Activated naive CD8-positive, alpha-beta T cell treated with anti-CD3 and anti-CD28 coated beads, Interleukin-2, amount 50 U/mL, for 24 hours (primary cell): ENCODE measurements at regions not wholly inside any gene's neighbourhood (a gene's known extent, or its start where the extent isn't known, plus 50 kb on each side); places are given as distances from the start of the nearest gene placed in this dataset.

Experiments used
- ATAC-seq: fragments of 150-1000 bp; cut with Tn5 transposase; one replicate; pipeline ENCODE4 v1.10.0; 2021
- DNase-seq: peaks from one replicate; pipeline ENCODE4 v3.0.0; 2021
- H3K27ac Mint-ChIP-seq: one replicate; pipeline ENCODE4 v1.8.0; 2021; ENCODE audit warnings: mild to moderate bottlenecking, mixed read lengths
- H3K27me3 Mint-ChIP-seq: one replicate; pipeline ENCODE4 v1.8.0; 2021; ENCODE audit warnings: mixed read lengths
- H3K36me3 Mint-ChIP-seq: one replicate; pipeline ENCODE4 v1.8.0; 2021; ENCODE audit warnings: low read depth, mixed read lengths
- H3K4me1 Mint-ChIP-seq: one replicate; pipeline ENCODE4 v1.8.0; 2021; ENCODE audit warnings: mixed read lengths
- H3K4me3 Mint-ChIP-seq: one replicate; pipeline ENCODE4 v1.8.0; 2021; ENCODE audit warnings: mild to moderate bottlenecking, moderate library complexity, mixed read lengths
- H3K9me3 Mint-ChIP-seq: one replicate; pipeline ENCODE4 v1.8.0; 2021; ENCODE audit warnings: mixed read lengths

- no peak for DNase-seq
These were observed 221.5 kb upstream of the NUDT4 start for GRCh38 chr12:93156086-93156716.

GRCh38 chr12:93157279-93157678, 220.4 kb upstream of the NUDT4 start:
- Mint-ChIP-seq H3K4me1 (peaks cover 3% of the 10 kb centered on the region), H3K36me3 (no peaks in the 10 kb centered on the region), H3K4me3 (no peak overlapping the region), H3K9me3 (peaks cover 20% of the 10 kb centered on the region), H3K27ac (no peak overlapping the region), H3K27me3 (peaks cover 8% of the 10 kb centered on the region)
- DNase-seq (no peak), ATAC-seq (no peak)

More at GRCh38 chr12:93156086-93156716, 221.5 kb upstream of the NUDT4 start:
- H3K4me3 Mint-ChIP-seq: no peak overlapping the region
- peaks cover 20% of the 10 kb centered on the region for H3K9me3 Mint-ChIP-seq
- peaks cover 7% of the 10 kb centered on the region for H3K27me3 Mint-ChIP-seq
- ATAC-seq: no peak
- no peak overlapping the region for H3K27ac Mint-ChIP-seq
- no peaks in the 10 kb centered on the region for H3K36me3 Mint-ChIP-seq
- H3K4me1 Mint-ChIP-seq: peaks cover 3% of the 10 kb centered on the region

GRCh38 chr12:93158065-93158843, 219.5 kb upstream of the NUDT4 start:
- no peak overlapping the region for H3K27ac Mint-ChIP-seq
- peaks cover 10% of the 10 kb centered on the region for H3K27me3 Mint-ChIP-seq
- DNase-seq (no peak), ATAC-seq (no peak)
- peaks cover 16% of the 10 kb centered on the region for H3K9me3 Mint-ChIP-seq
- peaks cover 5% of the 10 kb centered on the region for H3K4me1 Mint-ChIP-seq
- H3K4me3 Mint-ChIP-seq: no peak overlapping the region
- H3K36me3 Mint-ChIP-seq: no peaks in the 10 kb centered on the region

GRCh38 chr12:93163260-93164036, 214.3 kb upstream of the NUDT4 start:
- Mint-ChIP-seq H3K27ac (no peak overlapping the region), H3K36me3 (no peaks in the 10 kb centered on the region), H3K4me3 (no peak overlapping the region), H3K27me3 (peaks cover 9% of the 10 kb centered on the region), H3K4me1 (peaks cover 29% of the 10 kb centered on the region), H3K9me3 (peaks cover 5% of the 10 kb centered on the region)
- ATAC-seq: no peak
- DNase-seq: no peak

- H3K9me3 Mint-ChIP-seq: no peaks in the 10 kb centered on the region
- no peak overlapping the region for H3K4me3 Mint-ChIP-seq
- H3K27me3 Mint-ChIP-seq: peaks cover 9% of the 10 kb centered on the region
- peaks cover 29% of the 10 kb centered on the region for H3K4me1 Mint-ChIP-seq
- no peak overlapping the region for H3K27ac Mint-ChIP-seq
- ATAC-seq (no peak), DNase-seq (no peak)
- no peaks in the 10 kb centered on the region for H3K36me3 Mint-ChIP-seq
These were observed 213.4 kb upstream of the NUDT4 start for GRCh38 chr12:93164103-93164880.

- Mint-ChIP-seq H3K4me3 (no peak overlapping the region), H3K27me3 (peaks cover 9% of the 10 kb centered on the region), H3K27ac (no peak overlapping the region), H3K36me3 (no peaks in the 10 kb centered on the region), H3K4me1 (peaks cover 29% of the 10 kb centered on the region), H3K9me3 (no peaks in the 10 kb centered on the region)
- ATAC-seq (no peak), DNase-seq (no peak)
These were observed 212.3 kb upstream of the NUDT4 start for GRCh38 chr12:93165384-93165932.

- H3K27me3 Mint-ChIP-seq: peaks cover 7% of the 10 kb centered on the region
- DNase-seq (no peak), ATAC-seq (no peak)
- no peaks in the 10 kb centered on the region for H3K9me3 Mint-ChIP-seq
- H3K27ac Mint-ChIP-seq: peak overlapping the region; percentile 21
- H3K36me3 Mint-ChIP-seq: no peaks in the 10 kb centered on the region
- H3K4me1 Mint-ChIP-seq: peaks cover 29% of the 10 kb centered on the region
- no peak overlapping the region for H3K4me3 Mint-ChIP-seq
These were observed 211.0 kb upstream of the NUDT4 start for GRCh38 chr12:93166541-93167307.

- no peaks in the 10 kb centered on the region for H3K9me3 Mint-ChIP-seq
- ATAC-seq (no peak), DNase-seq (no peak)
- H3K4me3 Mint-ChIP-seq: peak overlapping the region; percentile 74
- H3K27me3 Mint-ChIP-seq: peaks cover 7% of the 10 kb centered on the region
- no peaks in the 10 kb centered on the region for H3K36me3 Mint-ChIP-seq
- H3K4me1 Mint-ChIP-seq: peaks cover 29% of the 10 kb centered on the region
- no peak overlapping the region for H3K27ac Mint-ChIP-seq
These were observed 210.4 kb upstream of the NUDT4 start for GRCh38 chr12:93167331-93167730.

- H3K36me3 Mint-ChIP-seq: no peaks in the 10 kb centered on the region
- DNase-seq: peak; percentile 32
- H3K4me3 Mint-ChIP-seq: peak overlapping the region; percentile 74
- peaks cover 7% of the 10 kb centered on the region for H3K27me3 Mint-ChIP-seq
- no peaks in the 10 kb centered on the region for H3K9me3 Mint-ChIP-seq
- peak overlapping the region; percentile 71 for H3K27ac Mint-ChIP-seq
- peak; percentile 95 for ATAC-seq
- H3K4me1 Mint-ChIP-seq: peaks cover 29% of the 10 kb centered on the region
These were observed 209.8 kb upstream of the NUDT4 start for GRCh38 chr12:93167841-93168492.

- no peaks in the 10 kb centered on the region for H3K9me3 Mint-ChIP-seq
- H3K4me1 Mint-ChIP-seq: peaks cover 25% of the 10 kb centered on the region
- ATAC-seq (no peak), DNase-seq (no peak)
- no peak overlapping the region for H3K27ac Mint-ChIP-seq
- H3K27me3 Mint-ChIP-seq: peaks cover 4% of the 10 kb centered on the region
- no peak overlapping the region for H3K4me3 Mint-ChIP-seq
- H3K36me3 Mint-ChIP-seq: no peaks in the 10 kb centered on the region
These were observed 209.0 kb upstream of the NUDT4 start for GRCh38 chr12:93168751-93169150.

- no peak for DNase-seq
- no peak overlapping the region for H3K27ac Mint-ChIP-seq
- no peaks in the 10 kb centered on the region for H3K36me3 Mint-ChIP-seq
- no peak overlapping the region for H3K4me3 Mint-ChIP-seq
- H3K9me3 Mint-ChIP-seq: no peaks in the 10 kb centered on the region
- no peak for ATAC-seq
- peaks cover 4% of the 10 kb centered on the region for H3K27me3 Mint-ChIP-seq
- peaks cover 22% of the 10 kb centered on the region for H3K4me1 Mint-ChIP-seq
These were observed 208.2 kb upstream of the NUDT4 start for GRCh38 chr12:93169536-93169935.

GRCh38 chr12:93170928-93171327, 206.8 kb upstream of the NUDT4 start:
- DNase-seq: no peak
- ATAC-seq: no peak
- Mint-ChIP-seq H3K27ac (no peak overlapping the region), H3K4me1 (peaks cover 22% of the 10 kb centered on the region), H3K27me3 (peaks cover 4% of the 10 kb centered on the region), H3K9me3 (no peaks in the 10 kb centered on the region), H3K4me3 (no peak overlapping the region), H3K36me3 (no peaks in the 10 kb centered on the region)
